MCF 10A (cell line): ENCODE measurements at regions not wholly inside any gene's neighbourhood (a gene's known extent, or its start where the extent isn't known, plus 50 kb on each side); places are given as distances from the start of the nearest gene placed in this dataset.

Source experiments
- BruUV-seq: library from RNA; stranded (reverse); fragments of 400-500 nt; replicated peaks from 2 replicates; lab custom pipeline; 2021; lab: Mats Ljungman, UMichigan
- CTCF ChIA-PET: fragments of 300-600 bp; sonication (Branson Sonifier 250); formaldehyde crosslinking; extraction: SDS; loops from one replicate; lab custom pipeline; 2021; ENCODE audit warnings: antibody characterized with exemption, inconsistent platforms; lab: Yijun Ruan, JAX
- POLR2A ChIA-PET: fragments of 300-600, 350-650 bp; sonication (Branson Sonifier 250); formaldehyde crosslinking; extraction: SDS; loops from one replicate; lab custom pipeline; 2020; ENCODE audit warnings: antibody characterized with exemption, inconsistent platforms; lab: Yijun Ruan, JAX
- DNase-seq: peaks from one replicate; pipeline ENCODE4 v3.0.0-alpha.2; 2018; ENCODE audit not compliant: unreplicated experiment
- H3K27ac Mint-ChIP-seq: one replicate; pipeline ENCODE4 v1.8.0; 2022; ENCODE audit warnings: mild to moderate bottlenecking, low read depth, mixed read lengths; ENCODE audit not compliant: unreplicated experiment
- H3K27me3 Mint-ChIP-seq: one replicate; pipeline ENCODE4 v1.8.0; 2022; ENCODE audit warnings: mixed read lengths; ENCODE audit not compliant: insufficient read depth, unreplicated experiment
- H3K36me3 Mint-ChIP-seq: one replicate; pipeline ENCODE4 v1.8.0; 2022; ENCODE audit warnings: mild to moderate bottlenecking, moderate library complexity, mixed read lengths; ENCODE audit not compliant: insufficient read depth, unreplicated experiment
- H3K4me1 Mint-ChIP-seq: one replicate; pipeline ENCODE4 v1.8.0; 2022; ENCODE audit warnings: mixed read lengths; ENCODE audit not compliant: insufficient read depth, unreplicated experiment
- H3K4me3 Mint-ChIP-seq: one replicate; pipeline ENCODE4 v1.8.0; 2022; ENCODE audit warnings: mild to moderate bottlenecking, moderate library complexity, mixed read lengths; ENCODE audit not compliant: unreplicated experiment
- H3K9me3 Mint-ChIP-seq: one replicate; pipeline ENCODE4 v1.8.0; 2022; ENCODE audit warnings: mixed read lengths; ENCODE audit not compliant: unreplicated experiment
- CTCF ChIP-seq: fragments of 200-600 bp; IDR thresholded peaks from one replicate; pipeline ENCODE4 v1.8.0; 2022; ENCODE audit warnings: antibody characterized with exemption, mild to moderate bottlenecking; ENCODE audit not compliant: unreplicated experiment
- intact Hi-C: fragments of 100-400 bp; cut with micrococcal nuclease; formaldehyde crosslinking; loops from 2 replicates; pipeline ENCODE4 v1.14.1; 2022

GRCh38 chr13:103931331-103931845 lies 865.2 kb upstream of the SLC10A2 start:
- DNase-seq: no peak
- Mint-ChIP-seq H3K27ac (no peak overlapping the region), H3K9me3 (no peaks in the 10 kb centered on the region), H3K4me3 (no peak overlapping the region), H3K27me3 (no peaks in the 10 kb centered on the region), H3K36me3 (no peaks in the 10 kb centered on the region), H3K4me1 (no peaks in the 10 kb centered on the region)
- CTCF ChIA-PET: no interaction called here
- BruUV-seq: no TSS peak
- intact Hi-C loops: no loop called here
- TF ChIP-seq CTCF: no peak
- POLR2A ChIA-PET: no interaction called here

GRCh38 chr13:103926118-103926517 lies 859.9 kb upstream of the SLC10A2 start:
- CTCF ChIA-PET: interaction anchor here (0.6 to 0.7 kb wide), 2 partner anchors 538 to 646 kb away, joined by 3 read pairs; no protein-coding TSS in a partner anchor
- no peaks in the 10 kb centered on the region for H3K27me3 Mint-ChIP-seq
- POLR2A ChIA-PET: no interaction called here
- no peak for DNase-seq
- H3K36me3 Mint-ChIP-seq: no peaks in the 10 kb centered on the region
- H3K27ac Mint-ChIP-seq: no peak overlapping the region
- no peaks in the 10 kb centered on the region for H3K4me1 Mint-ChIP-seq
- intact Hi-C loops: no loop called here
- TF ChIP-seq CTCF: no peak
- BruUV-seq: no TSS peak
- H3K4me3 Mint-ChIP-seq: no peak overlapping the region
- H3K9me3 Mint-ChIP-seq: no peaks in the 10 kb centered on the region

- no peaks in the 10 kb centered on the region for H3K9me3 Mint-ChIP-seq
- no TSS peak for BruUV-seq
- CTCF ChIA-PET: no interaction called here
Measured at GRCh38 chr13:103908911-103909310, 842.7 kb upstream of the SLC10A2 start.

GRCh38 chr13:103908274-103908673 lies 842.1 kb upstream of the SLC10A2 start:
- intact Hi-C loops: no loop called here
- POLR2A ChIA-PET: no interaction called here
- no peak overlapping the region for H3K4me3 Mint-ChIP-seq
- CTCF ChIA-PET: no interaction called here
- BruUV-seq: no TSS peak
- no peaks in the 10 kb centered on the region for H3K36me3 Mint-ChIP-seq
- H3K27me3 Mint-ChIP-seq: no peaks in the 10 kb centered on the region
- H3K27ac Mint-ChIP-seq: no peak overlapping the region
- TF ChIP-seq CTCF: no peak
- no peak for DNase-seq
- no peaks in the 10 kb centered on the region for H3K9me3 Mint-ChIP-seq
- no peaks in the 10 kb centered on the region for H3K4me1 Mint-ChIP-seq

More at GRCh38 chr13:103908911-103909310, 842.7 kb upstream of the SLC10A2 start:
- POLR2A ChIA-PET: no interaction called here
- Mint-ChIP-seq H3K36me3 (no peaks in the 10 kb centered on the region), H3K27me3 (no peaks in the 10 kb centered on the region), H3K4me1 (no peaks in the 10 kb centered on the region), H3K4me3 (no peak overlapping the region), H3K27ac (no peak overlapping the region)
- no peak for DNase-seq
- no peak for TF ChIP-seq CTCF
- intact Hi-C loops: no loop called here
